Left cardiac atrium (tissue), 4 donors: ENCODE measurements at regions not wholly inside any gene's neighbourhood (a gene's known extent, or its start where the extent isn't known, plus 50 kb on each side); places are given as distances from the start of the nearest gene placed in this dataset.

Experiments
- ATAC-seq, 2 donors: fragments of 200-7000 bp; cut with Tn5 transposase; one replicate each; pipeline ENCODE4 v1.9.1; 2020; ENCODE audit warnings: mild to moderate bottlenecking in 2 of 2, moderate library complexity in 2 of 2
- DNase-seq: peaks from one replicate; pipeline ENCODE4 v3.0.0-alpha.2; 2020
- intact Hi-C, 2 donors: fragments of 100-400 bp; cut with DNase I; formaldehyde crosslinking; loops; one replicate each; pipeline versions ENCODE4 v1.14.1 to v1.15.1; 2022 to 2023
- donor health status: DM: no; HTN: yes; CAD: no.
- donor health status: DM: no; HTN: yes; CAD: no; lungs with severe emphysema.
- donor health status: DM: yes; HTN: yes; CAD: no.
- donor health status: Dilated cardiomyopathy.

- ATAC-seq, result no peak
- intact Hi-C loops, result no loop called here
- no peak for DNase-seq
Observed at GRCh38 chr12:115771601-115772000, 505.9 kb downstream of the MED13L start.

- ATAC-seq, result no peak
- intact Hi-C loops, result no loop called here
- no peak for DNase-seq
Observed at GRCh38 chr12:115771065-115771464, 506.4 kb downstream of the MED13L start.

GRCh38 chr12:115770643-115771042, 506.9 kb downstream of the MED13L start:
- no peak for ATAC-seq
- no peak for DNase-seq
- intact Hi-C loops, result no loop called here

GRCh38 chr12:115767916-115768315, 509.6 kb downstream of the MED13L start:
- DNase-seq, result no peak
- no peak for ATAC-seq
- intact Hi-C loops, result no loop called here

GRCh38 chr12:115763982-115764621, 513.4 kb downstream of the MED13L start:
- no peak for DNase-seq
- no peak for ATAC-seq
- intact Hi-C loops, result no loop called here

- no peak for DNase-seq
- ATAC-seq, result no peak
- intact Hi-C loops, result no loop called here
Observed at GRCh38 chr12:115763376-115763775, 514.1 kb downstream of the MED13L start.

- intact Hi-C loops, result no loop called here
- no peak for ATAC-seq
- DNase-seq, result no peak
Observed at GRCh38 chr12:115762936-115763335, 514.6 kb downstream of the MED13L start.

- no peak for DNase-seq
- no peak for ATAC-seq
- intact Hi-C loops, result no loop called here
Observed at GRCh38 chr12:115761784-115762183, 515.7 kb downstream of the MED13L start.

- ATAC-seq, result no peak
- intact Hi-C loops, result no loop called here
- DNase-seq, result no peak
Observed at GRCh38 chr12:115760231-115760630, 517.3 kb downstream of the MED13L start.

- intact Hi-C loops, result no loop called here
- no peak for DNase-seq
- no peak for ATAC-seq
Observed at GRCh38 chr12:115758877-115759620, 518.4 kb downstream of the MED13L start.

- intact Hi-C loops, result no loop called here
- DNase-seq, result no peak
- no peak for ATAC-seq
Observed at GRCh38 chr12:115758183-115758582, 519.3 kb downstream of the MED13L start.

- DNase-seq, result no peak
- no peak for ATAC-seq
- intact Hi-C loops, result no loop called here
Observed at GRCh38 chr12:115756804-115757203, 520.7 kb downstream of the MED13L start.

- ATAC-seq (no peak), DNase-seq (no peak)
- intact Hi-C loops, result no loop called here
Observed at GRCh38 chr12:115756271-115756670, 521.2 kb downstream of the MED13L start.

GRCh38 chr12:115755725-115756085, 521.8 kb downstream of the MED13L start:
- DNase-seq (no peak), ATAC-seq (no peak)
- intact Hi-C loops, result loop anchor here in 1 of 2 donors (2.0 kb wide), 1 partner anchor 1087 kb away; no protein-coding TSS in a partner anchor

GRCh38 chr12:115755061-115755724, 522.3 kb downstream of the MED13L start:
- DNase-seq, result no peak
- intact Hi-C loops, result loop anchor here in 1 of 2 donors (2.0 kb wide), 1 partner anchor 1086 kb away; no protein-coding TSS in a partner anchor

GRCh38 chr12:115752913-115753726, 524.4 kb downstream of the MED13L start:
- peak; percentile 81 to 92 for ATAC-seq
- intact Hi-C loops, result loop anchor here in 1 of 2 donors (1.0 to 5.0 kb wide), 2 partner anchors 164 to 1091 kb away; no protein-coding TSS in a partner anchor
- DNase-seq, result peak; percentile 24

More at GRCh38 chr12:115755061-115755724, 522.3 kb downstream of the MED13L start:
- ATAC-seq, result no peak

GRCh38 chr12:115752156-115752555, 525.3 kb downstream of the MED13L start:
- intact Hi-C loops, result loop anchor here in 1 of 2 donors (5.0 kb wide), 1 partner anchor 165 kb away; no protein-coding TSS in a partner anchor
- ATAC-seq (no peak), DNase-seq (no peak)

- intact Hi-C loops, result loop anchor here (2.0 to 5.0 kb wide), 2 partner anchors 167 to 1086 kb away; no protein-coding TSS in a partner anchor
- DNase-seq (no peak), ATAC-seq (no peak)
Observed at GRCh38 chr12:115750340-115750739, 527.2 kb downstream of the MED13L start.
